Activated B cell treated with CpG ODN at 0.5 μM for 24 hours (primary cell): ENCODE measurements at regions not wholly inside any gene's neighbourhood (a gene's known extent, or its start where the extent isn't known, plus 50 kb on each side); places are given as distances from the start of the nearest gene placed in this dataset.
"Not testable (repeated sequence)": the region's sequence is repeated elsewhere in the genome, so short reads cannot be mapped to it uniquely, and the experiment has no call there.

Experiments used
- ATAC-seq: fragments of 200-7000 bp; cut with Tn5 transposase; one replicate; pipeline ENCODE4 v1.10.0; 2021; ENCODE audit warnings: low read depth, mild to moderate bottlenecking, moderate library complexity
- CTCF ChIA-PET: fragments of 350-600 bp; sonication (Branson Sonifier 250); formaldehyde crosslinking; loops from one replicate; lab custom pipeline; 2021; ENCODE audit warnings: antibody characterized with exemption; lab: Charles Lee
- POLR2A ChIA-PET: fragments of 350-600 bp; sonication (Branson Sonifier 250); formaldehyde crosslinking; loops from one replicate; lab custom pipeline; 2021; ENCODE audit warnings: antibody characterized with exemption; lab: Charles Lee
- DNase-seq: peaks from one replicate; pipeline ENCODE4 v3.0.0; 2022
- H3K27ac Mint-ChIP-seq: one replicate; pipeline ENCODE4 v1.8.0; 2020; ENCODE audit warnings: mixed read lengths
- H3K27me3 Mint-ChIP-seq: one replicate; pipeline ENCODE4 v1.8.0; 2021; ENCODE audit warnings: mixed read lengths
- H3K36me3 Mint-ChIP-seq: one replicate; pipeline ENCODE4 v1.8.0; 2021; ENCODE audit warnings: low read depth, mixed read lengths
- H3K4me1 Mint-ChIP-seq: one replicate; pipeline ENCODE4 v1.8.0; 2021; ENCODE audit warnings: mixed read lengths
- H3K4me3 Mint-ChIP-seq: one replicate; pipeline ENCODE4 v1.8.0; 2020; ENCODE audit warnings: mild to moderate bottlenecking, mixed read lengths
- H3K9me3 Mint-ChIP-seq: one replicate; pipeline ENCODE4 v1.8.0; 2020; ENCODE audit warnings: mixed read lengths
- CTCF ChIP-seq: fragments of 200-600 bp; IDR thresholded peaks from one replicate; pipeline ENCODE4 v1.8.0; 2022; ENCODE audit warnings: antibody characterized with exemption, mild to moderate bottlenecking
- intact Hi-C: fragments of 100-400 bp; cut with micrococcal nuclease; formaldehyde crosslinking; loops from one replicate; pipeline ENCODE4 v1.15.1; 2024

GRCh38 chr17:54435966-54436365 lies 464.7 kb upstream of the TOM1L1 start:
- DNase-seq, result no peak
- Mint-ChIP-seq H3K9me3 (peaks cover 11% of the 10 kb centered on the region), H3K4me1 (no peaks in the 10 kb centered on the region), H3K36me3 (no peaks in the 10 kb centered on the region), H3K27ac (no peak overlapping the region), H3K4me3 (no peak overlapping the region), H3K27me3 (no peaks in the 10 kb centered on the region)
- ChIA-PET CTCF (no interaction called here), POLR2A (no interaction called here)
- TF ChIP-seq CTCF, result no peak
- intact Hi-C loops, result no loop called here
- ATAC-seq, result no peak

- TF ChIP-seq CTCF, result no peak
- ChIA-PET CTCF (no interaction called here), POLR2A (no interaction called here)
- H3K4me1 Mint-ChIP-seq, result no peaks in the 10 kb centered on the region
- ATAC-seq, result no peak
- H3K9me3 Mint-ChIP-seq, result peaks cover 12% of the 10 kb centered on the region
- no peak overlapping the region for H3K4me3 Mint-ChIP-seq
- no peak for DNase-seq
- H3K36me3 Mint-ChIP-seq, result no peaks in the 10 kb centered on the region
- no peaks in the 10 kb centered on the region for H3K27me3 Mint-ChIP-seq
- intact Hi-C loops, result no loop called here
- H3K27ac Mint-ChIP-seq, result no peak overlapping the region
Observed at GRCh38 chr17:54439816-54440215, 460.8 kb upstream of the TOM1L1 start.

- TF ChIP-seq CTCF, result no peak
Observed at GRCh38 chr17:54451051-54451450, 449.6 kb upstream of the TOM1L1 start.

GRCh38 chr17:54452666-54453348 lies 447.8 kb upstream of the TOM1L1 start:
- Mint-ChIP-seq H3K4me1 (no peaks in the 10 kb centered on the region), H3K9me3 (peaks cover 12% of the 10 kb centered on the region), H3K27me3 (no peaks in the 10 kb centered on the region), H3K4me3 (no peak overlapping the region), H3K27ac (no peak overlapping the region), H3K36me3 (no peaks in the 10 kb centered on the region)
- DNase-seq (no peak), ATAC-seq (no peak)
- intact Hi-C loops, result no loop called here
- CTCF ChIA-PET, result no interaction called here
- no peak for TF ChIP-seq CTCF
- POLR2A ChIA-PET, result no interaction called here

More at GRCh38 chr17:54451051-54451450, 449.6 kb upstream of the TOM1L1 start:
- no peak for DNase-seq
- Mint-ChIP-seq H3K36me3 (no peaks in the 10 kb centered on the region), H3K27me3 (no peaks in the 10 kb centered on the region), H3K27ac (no peak overlapping the region), H3K4me3 (no peak overlapping the region), H3K9me3 (peaks cover 9% of the 10 kb centered on the region), H3K4me1 (no peaks in the 10 kb centered on the region)
- no peak for ATAC-seq
- ChIA-PET CTCF (no interaction called here), POLR2A (no interaction called here)
- intact Hi-C loops, result no loop called here

GRCh38 chr17:54455251-54455868 lies 445.3 kb upstream of the TOM1L1 start:
- ATAC-seq (no peak), DNase-seq (no peak)
- H3K9me3 Mint-ChIP-seq, result peaks cover 14% of the 10 kb centered on the region
- TF ChIP-seq CTCF, result no peak
- H3K27ac Mint-ChIP-seq, result no peak overlapping the region
- CTCF ChIA-PET, result no interaction called here
- POLR2A ChIA-PET, result no interaction called here
- intact Hi-C loops, result no loop called here
- no peak overlapping the region for H3K4me3 Mint-ChIP-seq
- no peaks in the 10 kb centered on the region for H3K27me3 Mint-ChIP-seq
- H3K36me3 Mint-ChIP-seq, result no peaks in the 10 kb centered on the region
- H3K4me1 Mint-ChIP-seq, result no peaks in the 10 kb centered on the region

GRCh38 chr17:54465443-54465842 lies 435.2 kb upstream of the TOM1L1 start:
- DNase-seq, H3K4me3 Mint-ChIP-seq, H3K9me3 Mint-ChIP-seq, POLR2A ChIA-PET, H3K27ac Mint-ChIP-seq, intact Hi-C loops, H3K36me3 Mint-ChIP-seq, H3K27me3 Mint-ChIP-seq, H3K4me1 Mint-ChIP-seq, CTCF ChIA-PET, ATAC-seq: not testable (repeated sequence)
